BJ (cell line): ENCODE measurements at regions not wholly inside any gene's neighbourhood (a gene's known extent, or its start where the extent isn't known, plus 50 kb on each side); places are given as distances from the start of the nearest gene placed in this dataset.
A peak's percentile ranks its signal among the peaks of the same experiment; 100 is the strongest.

Experiments
- CTCF ChIA-PET: fragments of 350-600 bp; formaldehyde crosslinking; extraction: SDS; loops from one replicate; lab custom pipeline; 2021; ENCODE audit warnings: antibody characterized with exemption, inconsistent platforms; lab: Yijun Ruan, JAX
- POLR2A ChIA-PET: fragments of 300-600 bp; sonication (Branson Sonifier 250); formaldehyde crosslinking; extraction: SDS; loops from one replicate; lab custom pipeline; 2021; ENCODE audit warnings: antibody characterized with exemption; lab: Charles Lee
- DNase-seq: peaks from one replicate; pipeline ENCODE4 v3.0.0-alpha.2; 2011; ENCODE audit warnings: low read depth
- H3K27me3 ChIP-seq: 2 replicates; pipeline ENCODE4 v1.6.0; 2011; ENCODE audit warnings: low read length; ENCODE audit not compliant: control insufficient read depth, insufficient read depth
- H3K36me3 ChIP-seq: 2 replicates; pipeline ENCODE4 v1.5.1; 2011; ENCODE audit warnings: low read length; ENCODE audit not compliant: control insufficient read depth, insufficient read depth
- H3K4me3 ChIP-seq: 2 replicates; pipeline ENCODE4 v1.5.1; 2011; ENCODE audit warnings: low read depth, mild to moderate bottlenecking, control low read depth, low read length
- CTCF ChIP-seq: IDR thresholded peaks from 2 replicates; pipeline ENCODE4 v1.5.1; 2011; ENCODE audit warnings: low read depth, mild to moderate bottlenecking, control low read depth, inconsistent platforms, low read length, moderate library complexity; ENCODE audit not compliant: insufficient read depth

DNA sequence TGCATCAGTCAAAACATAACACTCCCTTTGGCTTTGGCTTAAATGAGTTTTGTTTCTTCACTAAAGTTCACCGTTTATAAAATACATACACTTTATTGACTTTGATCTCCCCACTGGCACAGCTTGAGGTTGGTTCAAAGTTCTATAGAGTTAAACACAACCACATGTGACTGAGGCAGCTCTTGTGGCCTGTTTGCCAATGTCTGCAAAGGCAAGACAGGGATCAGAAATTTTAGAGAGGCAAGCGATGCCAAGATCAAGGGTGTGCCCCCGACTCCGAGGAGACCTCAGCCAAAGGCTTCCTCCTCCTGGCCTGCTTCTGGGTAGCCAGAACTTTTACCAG lies 129.8 kb upstream of the JCAD start:
- no peak overlapping the region for H3K4me3 ChIP-seq
- no peaks in the 10 kb centered on the region for H3K36me3 ChIP-seq
- no peak for TF ChIP-seq CTCF
- CTCF ChIA-PET, result no interaction called here
- no peaks in the 10 kb centered on the region; the same call in none of the 2 replicates for H3K27me3 ChIP-seq
- no peak for DNase-seq
- POLR2A ChIA-PET, result no interaction called here

- ChIA-PET CTCF (no interaction called here), POLR2A (no interaction called here)
- DNase-seq, result no peak
- TF ChIP-seq CTCF, result no peak
- H3K36me3 ChIP-seq, result no peaks in the 10 kb centered on the region
- H3K27me3 ChIP-seq, result no peaks in the 10 kb centered on the region; the same call in none of the 2 replicates
- no peak overlapping the region for H3K4me3 ChIP-seq
Measured at GRCh38 chr10:30188556-30189237, 129.3 kb upstream of the JCAD start.

DNA sequence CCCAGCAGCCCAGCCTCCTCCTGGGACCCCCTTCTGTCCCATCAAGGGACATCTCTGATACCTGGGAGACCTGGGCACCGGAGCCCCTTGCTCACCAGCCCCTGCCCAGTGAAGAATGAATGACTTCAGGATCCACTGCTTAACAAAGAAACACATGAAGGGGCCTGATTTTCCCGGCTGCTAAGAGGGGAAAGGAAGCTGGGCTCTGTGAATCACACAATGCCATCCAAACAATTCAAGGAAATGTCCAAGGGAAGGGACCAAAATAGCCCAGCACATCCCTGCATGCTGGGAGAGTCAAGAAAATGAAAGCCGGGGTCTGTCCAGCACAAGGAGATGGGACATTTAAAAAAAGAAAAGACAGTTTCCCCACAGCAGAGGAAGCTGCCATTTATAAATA lies 128.7 kb upstream of the JCAD start:
- H3K27me3 ChIP-seq, result no peaks in the 10 kb centered on the region; the same call in 1 of the 2 replicates
- TF ChIP-seq CTCF, result no peak
- POLR2A ChIA-PET, result no interaction called here
- CTCF ChIA-PET, result interaction anchor here (1.1 kb wide), 1 partner anchor 190 kb away, joined by 3 read pairs; no protein-coding TSS in a partner anchor
- H3K4me3 ChIP-seq, result no peak overlapping the region
- DNase-seq, result no peak
- H3K36me3 ChIP-seq, result no peaks in the 10 kb centered on the region

- ChIA-PET POLR2A (no interaction called here), CTCF (interaction anchor here (1.1 to 1.7 kb wide), 3 partner anchors 10 to 189 kb away, joined by 3 to 6 read pairs (median 4); no protein-coding TSS in a partner anchor)
- H3K27me3 ChIP-seq, result no peaks in the 10 kb centered on the region
- no peak for TF ChIP-seq CTCF
- no peaks in the 10 kb centered on the region for H3K36me3 ChIP-seq
- DNase-seq, result no peak
- no peak overlapping the region for H3K4me3 ChIP-seq
Measured at GRCh38 chr10:30187010-30187409, 127.6 kb upstream of the JCAD start.

- CTCF ChIA-PET, result interaction anchor here (0.7 to 1.7 kb wide), 3 partner anchors 11 to 188 kb away, joined by 3 to 6 read pairs (median 4); no protein-coding TSS in a partner anchor
Measured at GRCh38 chr10:30186371-30186875, 127.0 kb upstream of the JCAD start.

More at GRCh38 chr10:30186371-30186875, 127.0 kb upstream of the JCAD start:
- no peak overlapping the region for H3K4me3 ChIP-seq
- POLR2A ChIA-PET, result no interaction called here
- no peak for DNase-seq
- no peaks in the 10 kb centered on the region for H3K36me3 ChIP-seq
- no peaks in the 10 kb centered on the region for H3K27me3 ChIP-seq
- TF ChIP-seq CTCF, result peak; percentile 35; the same call in 1 of the 2 replicates
